GM21447 (cell line): ENCODE measurements at regions not wholly inside any gene's neighbourhood (a gene's known extent, or its start where the extent isn't known, plus 50 kb on each side); places are given as distances from the start of the nearest gene placed in this dataset.
"Not testable (repeated sequence)": the region's sequence is repeated elsewhere in the genome, so short reads cannot be mapped to it uniquely, and the experiment has no call there.

Experiments used
- ATAC-seq: cut with Tn5 transposase; IDR thresholded peaks from one replicate; pipeline ENCODE4 v1.9.1; 2021; ENCODE audit not compliant: unreplicated experiment

GRCh38 chr7:36057323-36057722, 95.7 kb upstream of the EEPD1 start:
- peak; percentile 65 for ATAC-seq

GRCh38 chr7:36058020-36058592, 94.9 kb upstream of the EEPD1 start:
- no peak for ATAC-seq

- ATAC-seq, result not testable (repeated sequence)
Measured at GRCh38 chr7:36060388-36060787, 92.7 kb upstream of the EEPD1 start.

- no peak for ATAC-seq
Measured at GRCh38 chr7:36062154-36062815, 90.8 kb upstream of the EEPD1 start.

- ATAC-seq, result no peak
Measured at GRCh38 chr7:36064676-36065075, 88.4 kb upstream of the EEPD1 start.

- ATAC-seq, result not testable (repeated sequence)
Measured at GRCh38 chr7:36065563-36066342, 87.3 kb upstream of the EEPD1 start.

- no peak for ATAC-seq
Measured at GRCh38 chr7:36066343-36066664, 86.8 kb upstream of the EEPD1 start.

- no peak for ATAC-seq
Measured at GRCh38 chr7:36070230-36070629, 82.8 kb upstream of the EEPD1 start.

- ATAC-seq, result no peak
Measured at GRCh38 chr7:36071605-36072004, 81.4 kb upstream of the EEPD1 start.

- ATAC-seq, result no peak
Measured at GRCh38 chr7:36072620-36073019, 80.4 kb upstream of the EEPD1 start.

- ATAC-seq, result no peak
Measured at GRCh38 chr7:36075561-36075960, 77.5 kb upstream of the EEPD1 start.

GRCh38 chr7:36076074-36076473, 77.0 kb upstream of the EEPD1 start:
- ATAC-seq, result no peak

GRCh38 chr7:36078816-36079360, 74.2 kb upstream of the EEPD1 start:
- ATAC-seq, result no peak

- ATAC-seq, result no peak
Measured at GRCh38 chr7:36079446-36080025, 73.5 kb upstream of the EEPD1 start.

GRCh38 chr7:36080843-36081242, 72.2 kb upstream of the EEPD1 start:
- no peak for ATAC-seq

- no peak for ATAC-seq
Measured at GRCh38 chr7:36082216-36082615, 70.8 kb upstream of the EEPD1 start.

GRCh38 chr7:36082910-36083309, 70.1 kb upstream of the EEPD1 start:
- no peak for ATAC-seq

- ATAC-seq, result no peak
Measured at GRCh38 chr7:36083626-36084380, 69.3 kb upstream of the EEPD1 start.

GRCh38 chr7:36084485-36085091, 68.5 kb upstream of the EEPD1 start:
- ATAC-seq, result no peak

- ATAC-seq, result no peak
Measured at GRCh38 chr7:36085096-36085495, 68.0 kb upstream of the EEPD1 start.

- ATAC-seq, result no peak
Measured at GRCh38 chr7:36086571-36086970, 66.5 kb upstream of the EEPD1 start.
